LNCaP clone FGC (cell line): ENCODE measurements at regions not wholly inside any gene's neighbourhood (a gene's known extent, or its start where the extent isn't known, plus 50 kb on each side); places are given as distances from the start of the nearest gene placed in this dataset.
"Not testable (repeated sequence)": the region's sequence is repeated elsewhere in the genome, so short reads cannot be mapped to it uniquely, and the experiment has no call there.

Experiments used
- DNase-seq: peaks from one replicate; pipeline ENCODE4 v3.0.0-alpha.2; 2011; ENCODE audit warnings: low read depth
- H3K4me3 ChIP-seq: 2 replicates; pipeline ENCODE4 v1.5.1; 2011; ENCODE audit warnings: mild to moderate bottlenecking, low read depth, low read length, control low read depth
- CTCF ChIP-seq: IDR thresholded peaks from 2 replicates; pipeline ENCODE4 v1.5.1; 2012; ENCODE audit warnings: mild to moderate bottlenecking; ENCODE audit not compliant: control insufficient read depth, insufficient read depth; ENCODE audit errors: extremely low read depth

GRCh38 chr19:30288911-30289310 lies 83.3 kb upstream of the ZNF536 start:
- no peak overlapping the region for H3K4me3 ChIP-seq
- no peak for TF ChIP-seq CTCF
- no peak for DNase-seq

- no peak for DNase-seq
- no peak for TF ChIP-seq CTCF
- no peak overlapping the region for H3K4me3 ChIP-seq
Measured at GRCh38 chr19:30289336-30289735, 82.8 kb upstream of the ZNF536 start.

GRCh38 chr19:30290805-30291204 lies 81.4 kb upstream of the ZNF536 start:
- not testable (repeated sequence) for H3K4me3 ChIP-seq, DNase-seq

GRCh38 chr19:30293051-30293785 lies 79.0 kb upstream of the ZNF536 start:
- H3K4me3 ChIP-seq = no peak overlapping the region
- no peak for TF ChIP-seq CTCF
- no peak for DNase-seq

- no peak for DNase-seq
- TF ChIP-seq CTCF = no peak
- H3K4me3 ChIP-seq = no peak overlapping the region
Measured at GRCh38 chr19:30297969-30298368, 74.2 kb upstream of the ZNF536 start.

- no peak for TF ChIP-seq CTCF
- H3K4me3 ChIP-seq = no peak overlapping the region
- DNase-seq = no peak
Measured at GRCh38 chr19:30303131-30303654, 69.0 kb upstream of the ZNF536 start.

GRCh38 chr19:30304540-30304939 lies 67.6 kb upstream of the ZNF536 start:
- DNase-seq = no peak
- TF ChIP-seq CTCF = no peak
- no peak overlapping the region for H3K4me3 ChIP-seq
